ENCODE measurements at regions not wholly inside any gene's neighbourhood (a gene's known extent, or its start where the extent isn't known, plus 50 kb on each side); places are given as distances from the start of the nearest gene placed in this dataset.

GRCh38 chr1:106194206-106194605, 862.3 kb upstream of the PRMT6 start:
- no peak for DNase-seq

- DNase-seq: no peak
Measured at GRCh38 chr1:106200711-106201110, 855.8 kb upstream of the PRMT6 start.

GRCh38 chr1:106207185-106207584, 849.3 kb upstream of the PRMT6 start:
- no peak for DNase-seq

GRCh38 chr1:106217765-106218164, 838.7 kb upstream of the PRMT6 start:
- no peak for DNase-seq

- DNase-seq: no peak
Measured at GRCh38 chr1:106222403-106222802, 834.1 kb upstream of the PRMT6 start.

GRCh38 chr1:106223213-106223612, 833.3 kb upstream of the PRMT6 start:
- DNase-seq: no peak

GRCh38 chr1:106224426-106224825, 832.0 kb upstream of the PRMT6 start:
- DNase-seq: no peak

GRCh38 chr1:106225403-106225802, 831.1 kb upstream of the PRMT6 start:
- DNase-seq: no peak

GRCh38 chr1:106226550-106226949, 829.9 kb upstream of the PRMT6 start:
- DNase-seq: no peak

GRCh38 chr1:106232128-106232527, 824.3 kb upstream of the PRMT6 start:
- no peak for DNase-seq

- no peak for DNase-seq
Measured at GRCh38 chr1:106233511-106233910, 823.0 kb upstream of the PRMT6 start.

GRCh38 chr1:106249365-106249764, 807.1 kb upstream of the PRMT6 start:
- no peak for DNase-seq

GRCh38 chr1:106249810-106250209, 806.7 kb upstream of the PRMT6 start:
- DNase-seq: no peak

- no peak for DNase-seq
Measured at GRCh38 chr1:106254748-106255147, 801.7 kb upstream of the PRMT6 start.

GRCh38 chr1:106266786-106267185, 789.7 kb upstream of the PRMT6 start:
- DNase-seq: no peak

- peak; percentile 7 for DNase-seq
Measured at GRCh38 chr1:106268070-106268469, 788.4 kb upstream of the PRMT6 start.

GRCh38 chr1:106276871-106277270, 779.6 kb upstream of the PRMT6 start:
- DNase-seq: no peak

- DNase-seq: no peak
Measured at GRCh38 chr1:106277786-106278185, 778.7 kb upstream of the PRMT6 start.

GRCh38 chr1:106278716-106279115, 777.8 kb upstream of the PRMT6 start:
- DNase-seq: no peak

GRCh38 chr1:106289265-106289928, 767.1 kb upstream of the PRMT6 start:
- DNase-seq: no peak

- no peak for DNase-seq
Measured at GRCh38 chr1:106290805-106291501, 765.5 kb upstream of the PRMT6 start.

- no peak for DNase-seq
Measured at GRCh38 chr1:106292130-106292529, 764.3 kb upstream of the PRMT6 start.

GRCh38 chr1:106296431-106296830, 760.0 kb upstream of the PRMT6 start:
- DNase-seq: no peak

GRCh38 chr1:106304106-106304505, 752.4 kb upstream of the PRMT6 start:
- DNase-seq: no peak

- DNase-seq: no peak
Measured at GRCh38 chr1:106319612-106320011, 736.9 kb upstream of the PRMT6 start.

Measured in midbrain (tissue), 1 donor.